ENCODE measurements at regions not wholly inside any gene's neighbourhood (a gene's known extent, or its start where the extent isn't known, plus 50 kb on each side); places are given as distances from the start of the nearest gene placed in this dataset.

DNA sequence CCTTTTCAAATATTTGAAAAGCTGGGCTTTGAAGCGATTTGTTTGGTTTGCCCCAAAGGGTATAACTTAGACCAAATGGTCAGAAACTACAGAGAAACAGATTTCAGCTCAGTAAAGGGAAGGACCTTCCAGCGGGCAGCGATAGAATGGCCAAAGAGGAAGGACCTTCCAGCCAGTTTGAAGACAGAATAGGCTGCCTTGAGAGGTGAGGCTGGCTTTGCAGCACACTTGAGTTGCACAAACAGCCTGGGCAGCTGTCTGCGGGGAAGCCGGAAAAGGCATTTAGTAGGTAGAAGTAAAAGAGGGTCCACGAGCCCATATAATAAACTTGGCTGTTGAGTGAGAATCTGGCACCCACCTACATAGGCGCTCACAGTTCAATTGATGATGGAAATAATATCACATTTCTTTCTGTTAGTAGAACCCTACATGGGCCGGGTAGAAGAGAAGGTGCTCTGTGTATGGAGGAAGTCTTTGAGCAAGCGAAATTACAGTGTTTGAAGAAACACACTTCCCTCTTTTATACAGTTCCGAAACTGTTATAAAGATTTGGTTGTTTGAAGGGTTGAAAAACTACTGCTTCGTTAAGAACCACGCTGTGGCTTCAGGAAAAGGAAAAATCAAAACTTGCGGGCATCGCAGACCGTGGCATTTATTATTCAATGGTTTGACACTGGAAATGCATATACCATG, 75.0 kb upstream of the SORBS2 start:
- Histone ChIP-seq H3K9me3 (no peaks in the 10 kb centered on the region; the same call in 1 of the 2 replicates), H3K4me1 (no peaks in the 10 kb centered on the region), H3K36me3 (no peaks in the 10 kb centered on the region), H3K4me3 (ENCODE audit: low read depth, low read length) (no peak overlapping the region), H3K27me3 (no peaks in the 10 kb centered on the region)
- DNase-seq: no peak
- TF ChIP-seq, protein P1, sequence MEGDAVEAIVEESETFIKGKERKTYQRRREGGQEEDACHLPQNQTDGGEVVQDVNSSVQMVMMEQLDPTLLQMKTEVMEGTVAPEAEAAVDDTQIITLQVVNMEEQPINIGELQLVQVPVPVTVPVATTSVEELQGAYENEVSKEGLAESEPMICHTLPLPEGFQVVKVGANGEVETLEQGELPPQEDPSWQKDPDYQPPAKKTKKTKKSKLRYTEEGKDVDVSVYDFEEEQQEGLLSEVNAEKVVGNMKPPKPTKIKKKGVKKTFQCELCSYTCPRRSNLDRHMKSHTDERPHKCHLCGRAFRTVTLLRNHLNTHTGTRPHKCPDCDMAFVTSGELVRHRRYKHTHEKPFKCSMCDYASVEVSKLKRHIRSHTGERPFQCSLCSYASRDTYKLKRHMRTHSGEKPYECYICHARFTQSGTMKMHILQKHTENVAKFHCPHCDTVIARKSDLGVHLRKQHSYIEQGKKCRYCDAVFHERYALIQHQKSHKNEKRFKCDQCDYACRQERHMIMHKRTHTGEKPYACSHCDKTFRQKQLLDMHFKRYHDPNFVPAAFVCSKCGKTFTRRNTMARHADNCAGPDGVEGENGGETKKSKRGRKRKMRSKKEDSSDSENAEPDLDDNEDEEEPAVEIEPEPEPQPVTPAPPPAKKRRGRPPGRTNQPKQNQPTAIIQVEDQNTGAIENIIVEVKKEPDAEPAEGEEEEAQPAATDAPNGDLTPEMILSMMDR (IDR thresholded peaks at IDR 0.05; ENCODE audit: low read depth, low read length): no peak

DNA sequence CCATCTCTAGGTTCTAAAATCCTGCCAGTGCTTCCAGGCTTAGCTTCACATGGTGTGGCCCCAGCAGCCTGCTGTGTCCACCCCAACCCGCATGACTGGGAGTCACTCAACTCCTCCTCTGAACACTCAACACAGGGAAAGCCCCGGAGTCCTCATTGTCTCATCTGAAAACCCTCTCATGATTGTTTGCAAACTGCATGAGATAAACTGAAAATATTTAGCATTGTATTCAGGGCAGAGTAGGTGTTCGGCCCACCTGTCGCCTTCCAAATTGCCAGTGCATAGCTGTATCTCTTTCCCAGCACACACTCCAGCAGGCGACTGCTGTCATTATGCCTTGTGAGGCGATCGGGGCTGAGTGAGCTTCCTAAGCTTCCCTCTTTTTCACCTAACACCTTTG, 76.7 kb upstream of the SORBS2 start:
- Histone ChIP-seq H3K4me3 (ENCODE audit: low read depth, low read length) (no peak overlapping the region), H3K4me1 (no peaks in the 10 kb centered on the region), H3K36me3 (no peaks in the 10 kb centered on the region), H3K27me3 (no peaks in the 10 kb centered on the region), H3K9me3 (no peaks in the 10 kb centered on the region; the same call in 1 of the 2 replicates)
- TF ChIP-seq, protein P1 (IDR thresholded peaks at IDR 0.05; ENCODE audit: low read depth, low read length): no peak
- no peak for DNase-seq

DNA sequence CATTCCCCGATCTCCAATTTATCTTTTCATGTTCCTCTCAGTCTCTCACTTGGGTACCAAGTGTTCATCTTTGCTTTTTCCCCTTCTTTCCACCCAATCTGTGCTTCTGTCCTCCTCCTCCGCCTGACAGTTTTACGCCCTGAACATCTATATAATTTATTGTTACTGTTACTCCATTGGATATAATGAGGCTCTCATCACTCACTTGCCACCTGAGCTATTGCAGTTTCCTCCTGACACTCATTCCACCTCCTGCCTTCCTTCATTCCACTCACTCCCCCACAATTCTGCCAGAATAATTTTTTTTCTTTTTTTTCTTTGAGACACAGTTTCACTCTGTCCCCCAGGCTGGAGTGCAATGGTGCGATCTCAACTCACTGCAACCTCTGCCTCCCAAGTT, 77.6 kb upstream of the SORBS2 start:
- DNase-seq: no peak
- no peaks in the 10 kb centered on the region for H3K36me3 ChIP-seq
- H3K27me3 ChIP-seq: no peaks in the 10 kb centered on the region
- no peak overlapping the region for H3K4me3 ChIP-seq (ENCODE audit: low read depth, low read length)
- no peaks in the 10 kb centered on the region for H3K4me1 ChIP-seq
- TF ChIP-seq, protein P1 (IDR thresholded peaks at IDR 0.05; ENCODE audit: low read depth, low read length): no peak
- no peaks in the 10 kb centered on the region; the same call in 1 of the 2 replicates for H3K9me3 ChIP-seq

DNA sequence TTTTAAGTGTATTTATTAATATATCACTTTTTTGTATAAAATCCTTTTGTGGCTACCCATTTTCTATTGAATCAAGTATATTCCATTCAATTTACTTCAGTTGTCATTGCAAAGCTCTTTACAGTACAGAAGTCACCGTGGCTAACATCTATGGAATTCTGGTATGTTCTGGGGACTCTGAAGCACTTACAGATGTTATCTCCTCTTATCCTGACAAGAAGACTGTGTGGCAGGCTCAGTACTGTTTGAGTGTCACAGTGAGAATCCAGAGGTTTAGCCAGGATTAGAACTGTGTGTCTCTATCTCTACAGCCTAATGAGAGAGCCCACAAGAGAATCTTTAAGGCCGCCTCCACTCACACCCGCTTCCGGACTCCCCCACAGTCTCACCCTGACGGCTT, 78.2 kb upstream of the SORBS2 start:
- Histone ChIP-seq H3K4me3 (ENCODE audit: low read depth, low read length) (no peak overlapping the region), H3K27me3 (no peaks in the 10 kb centered on the region), H3K36me3 (no peaks in the 10 kb centered on the region), H3K4me1 (no peaks in the 10 kb centered on the region), H3K9me3 (no peaks in the 10 kb centered on the region; the same call in 1 of the 2 replicates)
- DNase-seq: no peak
- TF ChIP-seq, protein P1 (IDR thresholded peaks at IDR 0.05; ENCODE audit: low read depth, low read length): no peak

DNA sequence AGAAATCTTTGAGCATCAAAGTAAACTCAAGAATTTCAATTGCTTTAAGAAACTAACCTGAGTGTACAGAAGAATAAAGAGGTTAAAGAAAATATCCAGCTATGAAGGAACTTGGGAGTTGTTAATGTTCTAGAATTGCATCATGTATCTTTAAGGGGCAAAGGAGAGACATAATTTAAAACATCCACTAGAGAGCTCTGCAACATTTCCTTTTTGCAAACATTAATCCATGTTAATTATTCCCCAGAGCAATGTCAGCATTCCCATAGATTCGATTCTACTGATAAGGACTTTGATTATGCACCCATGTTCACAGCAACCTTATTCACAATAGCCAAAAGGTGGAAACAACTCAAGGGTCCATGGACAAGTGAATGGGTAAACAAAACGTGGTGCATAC, 80.2 kb upstream of the SORBS2 start:
- Histone ChIP-seq H3K27me3 (no peaks in the 10 kb centered on the region), H3K9me3 (no peaks in the 10 kb centered on the region; the same call in 1 of the 2 replicates), H3K4me3 (ENCODE audit: low read depth, low read length) (no peak overlapping the region), H3K4me1 (no peaks in the 10 kb centered on the region), H3K36me3 (no peaks in the 10 kb centered on the region)
- TF ChIP-seq, protein P1 (IDR thresholded peaks at IDR 0.05; ENCODE audit: low read depth, low read length): no peak
- DNase-seq: no peak

DNA sequence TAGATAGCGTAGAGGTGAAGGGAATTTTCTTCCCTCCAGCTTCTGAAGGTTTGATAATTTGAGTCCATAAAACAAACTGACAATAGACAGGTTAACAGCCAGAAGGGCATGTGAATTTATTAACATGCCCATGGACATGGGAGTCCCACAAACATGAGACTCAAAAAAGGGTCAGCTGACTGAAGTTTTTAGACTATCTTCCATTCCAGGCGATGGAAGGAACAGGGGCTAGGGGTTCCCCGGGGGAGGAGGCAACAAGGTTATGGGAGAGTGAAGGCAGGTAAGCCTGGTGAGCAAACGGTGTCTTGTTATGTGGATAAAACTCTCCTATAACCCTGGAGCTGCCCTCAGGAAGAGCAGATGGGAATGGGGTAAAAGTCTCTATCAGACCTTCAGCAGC, 81.5 kb upstream of the SORBS2 start:
- DNase-seq: no peak
- TF ChIP-seq, protein P1 (IDR thresholded peaks at IDR 0.05; ENCODE audit: low read depth, low read length): no peak
- Histone ChIP-seq H3K4me3 (ENCODE audit: low read depth, low read length) (no peak overlapping the region), H3K9me3 (no peaks in the 10 kb centered on the region), H3K4me1 (no peaks in the 10 kb centered on the region), H3K36me3 (no peaks in the 10 kb centered on the region), H3K27me3 (no peaks in the 10 kb centered on the region)
